ENCODE measurements at regions not wholly inside any gene's neighbourhood (a gene's known extent, or its start where the extent isn't known, plus 50 kb on each side); places are given as distances from the start of the nearest gene placed in this dataset.
"Not testable (repeated sequence)": the region's sequence is repeated elsewhere in the genome, so short reads cannot be mapped to it uniquely, and the experiment has no call there.

- not testable (repeated sequence) for DNase-seq
These were observed 114.5 kb upstream of the PLGLB2 start for GRCh38 chr2:87633287-87633963.

DNA sequence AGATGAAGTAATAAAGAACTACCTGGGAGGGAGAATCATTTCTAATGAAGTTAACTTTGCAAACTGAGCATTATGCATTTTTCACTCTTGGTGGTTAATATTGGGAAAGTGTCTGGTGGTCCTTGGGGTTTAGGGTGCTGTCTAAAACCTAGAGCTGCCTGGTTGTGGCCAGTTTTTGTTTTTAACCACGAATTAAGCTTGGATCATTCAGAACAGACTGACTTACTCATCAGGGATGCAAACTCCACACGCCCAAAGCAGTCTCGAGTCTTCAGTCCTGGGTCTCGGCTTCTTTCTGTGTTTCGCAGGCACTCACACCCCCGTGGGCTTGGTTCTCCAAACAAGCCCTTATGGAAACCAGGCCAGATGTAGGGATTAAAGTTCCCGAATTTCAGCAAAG lies 113.8 kb upstream of the PLGLB2 start:
- not testable (repeated sequence) for DNase-seq

GRCh38 chr2:87634971-87635650 lies 112.8 kb upstream of the PLGLB2 start:
- not testable (repeated sequence) for DNase-seq

- not testable (repeated sequence) for DNase-seq
These were observed 111.6 kb upstream of the PLGLB2 start for GRCh38 chr2:87636246-87636645.

GRCh38 chr2:87636735-87637134 lies 111.2 kb upstream of the PLGLB2 start:
- DNase-seq = not testable (repeated sequence)

- DNase-seq = peak; percentile 28
These were observed 110.5 kb upstream of the PLGLB2 start for GRCh38 chr2:87637249-87637990.

GRCh38 chr2:87638114-87638807 lies 109.6 kb upstream of the PLGLB2 start:
- not testable (repeated sequence) for DNase-seq

- not testable (repeated sequence) for DNase-seq
These were observed 109.0 kb upstream of the PLGLB2 start for GRCh38 chr2:87638872-87639271.

- not testable (repeated sequence) for DNase-seq
These were observed 108.0 kb upstream of the PLGLB2 start for GRCh38 chr2:87639801-87640440.

- peak; percentile 9 for DNase-seq
These were observed 106.8 kb upstream of the PLGLB2 start for GRCh38 chr2:87640961-87641563.

DNA sequence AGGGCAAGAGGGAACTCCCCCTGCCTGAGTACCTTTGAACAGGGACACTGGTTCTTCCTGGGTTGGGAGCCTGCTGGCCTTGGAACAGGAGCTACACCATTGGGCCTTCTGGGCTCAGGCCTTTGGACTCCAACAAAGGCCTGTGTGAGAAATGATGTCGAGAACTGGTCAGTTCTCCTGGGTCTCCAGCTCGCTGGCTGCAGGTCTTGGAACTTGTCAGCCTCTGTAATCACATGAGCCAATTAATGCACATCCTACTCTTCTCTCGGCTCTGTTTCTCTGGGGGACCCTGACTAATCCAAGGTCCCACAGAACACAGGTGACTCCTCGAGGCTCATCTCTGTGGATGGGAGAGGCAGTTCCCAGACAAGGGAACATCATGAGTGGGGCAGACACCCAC lies 104.7 kb upstream of the PLGLB2 start:
- not testable (repeated sequence) for DNase-seq

DNA sequence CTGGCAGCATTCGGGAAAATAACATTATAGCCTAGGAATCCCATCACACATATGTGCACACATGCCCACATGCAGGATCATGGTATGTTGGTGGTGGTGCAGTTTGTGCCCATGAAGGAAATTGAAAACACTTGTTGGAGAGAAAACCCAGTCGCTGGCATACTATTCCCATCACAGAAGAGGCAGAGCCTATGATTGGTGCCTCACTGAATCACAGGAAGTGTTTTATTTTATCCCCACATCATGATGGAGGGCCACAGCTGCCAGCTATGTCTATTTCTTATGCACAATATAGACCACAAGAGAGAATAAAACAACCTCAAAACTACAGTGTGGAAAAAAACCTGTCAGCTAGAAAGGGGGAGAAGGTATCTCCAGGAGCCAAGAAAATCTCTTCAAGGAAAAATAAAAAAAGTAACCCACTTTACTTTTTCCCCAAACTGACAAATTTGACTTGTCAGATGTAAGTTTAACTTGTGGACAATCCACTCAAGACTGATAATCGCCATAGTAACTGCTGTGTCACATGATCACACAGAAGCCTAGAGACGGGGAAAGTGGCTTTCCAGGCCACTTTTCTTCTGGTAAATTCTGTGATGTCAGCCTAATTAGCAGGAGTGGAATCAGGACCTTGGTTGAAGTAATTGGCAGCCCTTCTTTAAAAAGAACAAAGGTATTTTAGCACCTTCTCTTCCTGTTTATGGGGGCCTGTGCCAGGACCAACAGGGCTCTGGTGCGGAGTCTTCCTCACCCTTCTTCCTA lies 100.0 kb upstream of the PLGLB2 start:
- DNase-seq = not testable (repeated sequence)

- not testable (repeated sequence) for DNase-seq
These were observed 99.1 kb upstream of the PLGLB2 start for GRCh38 chr2:87648815-87649214.

GRCh38 chr2:87649871-87650270 lies 98.0 kb upstream of the PLGLB2 start:
- DNase-seq = not testable (repeated sequence)

DNA sequence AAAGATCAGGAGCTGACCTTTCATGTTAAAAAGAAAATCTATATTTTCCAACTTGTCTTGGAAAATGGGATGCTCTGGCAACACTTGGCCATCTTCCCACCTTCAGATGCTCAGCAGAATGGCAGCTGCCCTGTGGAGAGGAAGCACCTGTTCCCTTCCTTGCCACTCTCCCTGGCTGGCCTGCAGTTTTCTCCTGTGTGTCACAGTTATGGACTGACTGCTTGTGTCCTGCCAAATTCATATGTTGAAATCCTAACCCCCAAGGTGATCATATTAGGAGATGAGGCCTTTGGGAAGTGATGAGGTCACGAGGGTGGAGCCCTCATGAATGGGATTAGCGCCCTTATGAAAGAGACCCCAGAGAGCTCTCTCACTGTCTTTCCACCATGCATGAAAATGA lies 97.0 kb upstream of the PLGLB2 start:
- not testable (repeated sequence) for DNase-seq

DNA sequence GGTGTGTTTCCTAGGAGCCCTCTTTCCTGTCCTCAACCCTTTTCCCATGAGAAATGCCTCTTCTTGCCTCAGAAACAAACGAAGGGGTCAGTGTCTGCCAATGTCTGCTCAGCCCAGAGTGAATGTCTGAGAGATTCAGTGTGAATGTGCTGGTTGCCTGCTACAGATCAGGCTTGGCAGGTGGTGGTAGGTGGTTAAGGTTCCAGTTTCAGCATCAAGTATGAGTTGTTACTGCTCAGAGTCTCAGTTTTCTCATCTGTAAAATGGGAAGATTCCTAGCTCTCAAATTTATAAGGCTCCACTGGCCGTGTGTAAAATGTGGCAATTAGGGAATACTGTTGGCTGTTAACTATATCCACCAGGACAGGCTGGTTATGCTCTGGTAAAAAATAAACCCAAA lies 96.3 kb upstream of the PLGLB2 start:
- DNase-seq = not testable (repeated sequence)

GRCh38 chr2:87653373-87653772 lies 94.5 kb upstream of the PLGLB2 start:
- DNase-seq = not testable (repeated sequence)

GRCh38 chr2:87654136-87654814 lies 93.6 kb upstream of the PLGLB2 start:
- DNase-seq = not testable (repeated sequence)

GRCh38 chr2:87657915-87658314 lies 90.0 kb upstream of the PLGLB2 start:
- DNase-seq = not testable (repeated sequence)

GRCh38 chr2:87658357-87658756 lies 89.5 kb upstream of the PLGLB2 start:
- DNase-seq = not testable (repeated sequence)

DNA sequence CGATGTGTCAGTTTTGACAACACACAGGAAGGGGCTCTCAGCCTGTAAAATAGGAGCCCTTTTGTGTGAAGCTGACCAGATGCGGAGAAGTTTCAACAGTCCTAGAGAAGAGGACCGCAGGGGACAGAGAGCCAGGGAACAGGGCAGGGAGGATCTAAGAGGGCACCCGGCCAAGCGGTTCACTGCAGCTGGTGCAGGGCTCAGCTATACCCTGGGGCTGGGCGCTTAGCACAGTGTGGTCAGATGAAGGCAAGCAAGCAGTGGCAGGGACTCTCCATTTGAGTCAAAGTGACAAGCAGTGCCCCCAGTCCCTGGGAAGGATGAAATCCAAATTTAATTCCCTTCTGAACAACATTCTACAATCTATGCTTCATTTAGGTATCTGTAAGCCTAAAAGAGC lies 88.9 kb upstream of the PLGLB2 start:
- DNase-seq = not testable (repeated sequence)

Data from NCI-H226 (cell line).